Vagina (tissue), 2 donors: ENCODE measurements at regions not wholly inside any gene's neighbourhood (a gene's known extent, or its start where the extent isn't known, plus 50 kb on each side); places are given as distances from the start of the nearest gene placed in this dataset.

Source experiments
- POLR2AphosphoS5 ChIP-seq, 2 donors: sonication (generic); formaldehyde crosslinking; IDR thresholded peaks; one replicate each; pipeline ENCODE4 v1.9.0; 2017; ENCODE audit warnings: antibody characterized with exemption in 2 of 2, mild to moderate bottlenecking in 2 of 2, low read depth in 1 of 2; ENCODE audit not compliant: insufficient read depth in 1 of 2
- TF ChIP-seq, protein P1 (sequence below), 3 experiments: fragments of 450-650 bp in 2 of 3; fragments of 200-600 bp in 1 of 3; sonication (generic) in 1 of 3; IDR thresholded peaks; one replicate each; pipeline ENCODE4 v1.5.1; 2017 to 2019; ENCODE audit warnings: antibody characterized with exemption in 3 of 3, mild to moderate bottlenecking in 2 of 3, moderate library complexity in 2 of 3

GRCh38 chr11:70819022-70819421 lies 420.7 kb downstream of the CTTN start:
- TF ChIP-seq, protein P1, sequence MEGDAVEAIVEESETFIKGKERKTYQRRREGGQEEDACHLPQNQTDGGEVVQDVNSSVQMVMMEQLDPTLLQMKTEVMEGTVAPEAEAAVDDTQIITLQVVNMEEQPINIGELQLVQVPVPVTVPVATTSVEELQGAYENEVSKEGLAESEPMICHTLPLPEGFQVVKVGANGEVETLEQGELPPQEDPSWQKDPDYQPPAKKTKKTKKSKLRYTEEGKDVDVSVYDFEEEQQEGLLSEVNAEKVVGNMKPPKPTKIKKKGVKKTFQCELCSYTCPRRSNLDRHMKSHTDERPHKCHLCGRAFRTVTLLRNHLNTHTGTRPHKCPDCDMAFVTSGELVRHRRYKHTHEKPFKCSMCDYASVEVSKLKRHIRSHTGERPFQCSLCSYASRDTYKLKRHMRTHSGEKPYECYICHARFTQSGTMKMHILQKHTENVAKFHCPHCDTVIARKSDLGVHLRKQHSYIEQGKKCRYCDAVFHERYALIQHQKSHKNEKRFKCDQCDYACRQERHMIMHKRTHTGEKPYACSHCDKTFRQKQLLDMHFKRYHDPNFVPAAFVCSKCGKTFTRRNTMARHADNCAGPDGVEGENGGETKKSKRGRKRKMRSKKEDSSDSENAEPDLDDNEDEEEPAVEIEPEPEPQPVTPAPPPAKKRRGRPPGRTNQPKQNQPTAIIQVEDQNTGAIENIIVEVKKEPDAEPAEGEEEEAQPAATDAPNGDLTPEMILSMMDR (IDR thresholded peaks at IDR 0.05), result no peak
- TF ChIP-seq POLR2AphosphoS5 (IDR thresholded peaks at IDR 0.05; ENCODE audit: insufficient read depth in 1 of 2, low read depth in 1 of 2), result no peak
